DMS53 (cell line): ENCODE measurements at regions not wholly inside any gene's neighbourhood (a gene's known extent, or its start where the extent isn't known, plus 50 kb on each side); places are given as distances from the start of the nearest gene placed in this dataset.
"Not testable (repeated sequence)": the region's sequence is repeated elsewhere in the genome, so short reads cannot be mapped to it uniquely, and the experiment has no call there.

Experiments
- DNase-seq: peaks from one replicate; lab custom pipeline; 2025; lab: John Stamatoyannopoulos, UW

- DNase-seq, result no peak
Observed at GRCh38 chr9:2497666-2498400, 123.8 kb upstream of the VLDLR start.

GRCh38 chr9:2502210-2502609 lies 119.4 kb upstream of the VLDLR start:
- no peak for DNase-seq

GRCh38 chr9:2502760-2503159 lies 118.8 kb upstream of the VLDLR start:
- no peak for DNase-seq

- DNase-seq, result no peak
Observed at GRCh38 chr9:2506321-2506720, 115.3 kb upstream of the VLDLR start.

- DNase-seq, result no peak
Observed at GRCh38 chr9:2523591-2523990, 98.0 kb upstream of the VLDLR start.

- DNase-seq, result no peak
Observed at GRCh38 chr9:2524601-2525000, 97.0 kb upstream of the VLDLR start.

GRCh38 chr9:2525147-2525546 lies 96.4 kb upstream of the VLDLR start:
- no peak for DNase-seq

- no peak for DNase-seq
Observed at GRCh38 chr9:2526071-2526828, 95.3 kb upstream of the VLDLR start.

- DNase-seq, result no peak
Observed at GRCh38 chr9:2531481-2531880, 90.1 kb upstream of the VLDLR start.

- DNase-seq, result no peak
Observed at GRCh38 chr9:2536511-2536910, 85.1 kb upstream of the VLDLR start.

- DNase-seq, result no peak
Observed at GRCh38 chr9:2545881-2546490, 75.6 kb upstream of the VLDLR start.

GRCh38 chr9:2555899-2556600 lies 65.5 kb upstream of the VLDLR start:
- DNase-seq, result not testable (repeated sequence)

GRCh38 chr9:2557693-2558092 lies 63.9 kb upstream of the VLDLR start:
- DNase-seq, result no peak

- DNase-seq, result peak; percentile 0
Observed at GRCh38 chr9:2559192-2560152, 62.1 kb upstream of the VLDLR start.

- peak; percentile 72 for DNase-seq
Observed at GRCh38 chr9:2560180-2560579, 61.4 kb upstream of the VLDLR start.

- DNase-seq, result no peak
Observed at GRCh38 chr9:2565676-2566340, 55.8 kb upstream of the VLDLR start.

GRCh38 chr9:2567922-2568321 lies 53.7 kb upstream of the VLDLR start:
- DNase-seq, result no peak

GRCh38 chr9:2568689-2569088 lies 52.9 kb upstream of the VLDLR start:
- peak; percentile 40 for DNase-seq

- peak; percentile 90 for DNase-seq
Observed at GRCh38 chr9:2570615-2571479, 50.7 kb upstream of the VLDLR start.
